Type B pancreatic cell (in vitro differentiated cells): ENCODE measurements at regions not wholly inside any gene's neighbourhood (a gene's known extent, or its start where the extent isn't known, plus 50 kb on each side); places are given as distances from the start of the nearest gene placed in this dataset.

Experiments
- DNase-seq: peaks from one replicate; pipeline ENCODE4 v3.0.0; 2021; ENCODE audit warnings: mixed read lengths; ENCODE audit not compliant: unreplicated experiment; ENCODE audit errors: extremely low spot score
- H3K27ac Mint-ChIP-seq: 2 replicates; pipeline ENCODE4 v1.8.0; 2021; ENCODE audit warnings: mild to moderate bottlenecking, mixed read lengths
- H3K27me3 Mint-ChIP-seq: 2 replicates; pipeline ENCODE4 v1.8.0; 2021; ENCODE audit warnings: mixed read lengths
- H3K36me3 Mint-ChIP-seq: 2 replicates; pipeline ENCODE4 v1.8.0; 2021; ENCODE audit warnings: mixed read lengths
- H3K4me1 Mint-ChIP-seq: one replicate; pipeline ENCODE4 v1.8.0; 2021; ENCODE audit warnings: mixed read lengths; ENCODE audit not compliant: unreplicated experiment
- H3K4me3 Mint-ChIP-seq: 2 replicates; pipeline ENCODE4 v1.8.0; 2021; ENCODE audit warnings: mild to moderate bottlenecking, mixed read lengths
- H3K9me3 Mint-ChIP-seq: 2 replicates; pipeline ENCODE4 v1.8.0; 2021; ENCODE audit warnings: mixed read lengths
- CTCF ChIP-seq: fragments of 200-600 bp; sonication (generic); conservative IDR thresholded peaks from 2 replicates; pipeline ENCODE4 v1.5.0; 2021; ENCODE audit warnings: antibody characterized with exemption, mild to moderate bottlenecking

- H3K9me3 Mint-ChIP-seq, result no peaks in the 10 kb centered on the region
- H3K4me3 Mint-ChIP-seq, result no peak overlapping the region
- H3K4me1 Mint-ChIP-seq, result no peaks in the 10 kb centered on the region
- no peak for TF ChIP-seq CTCF
- no peak for DNase-seq
- no peak overlapping the region for H3K27ac Mint-ChIP-seq
- peaks cover 7% of the 10 kb centered on the region for H3K27me3 Mint-ChIP-seq
- H3K36me3 Mint-ChIP-seq, result no peaks in the 10 kb centered on the region
Observed at GRCh38 chr13:109899748-109900147, 113.4 kb upstream of the IRS2 start.

GRCh38 chr13:109899316-109899715, 112.9 kb upstream of the IRS2 start:
- no peak overlapping the region for H3K4me3 Mint-ChIP-seq
- H3K27me3 Mint-ChIP-seq, result peaks cover 7% of the 10 kb centered on the region
- no peaks in the 10 kb centered on the region for H3K9me3 Mint-ChIP-seq
- TF ChIP-seq CTCF, result no peak
- H3K36me3 Mint-ChIP-seq, result no peaks in the 10 kb centered on the region
- H3K27ac Mint-ChIP-seq, result no peak overlapping the region
- DNase-seq, result no peak
- H3K4me1 Mint-ChIP-seq, result no peaks in the 10 kb centered on the region

- H3K4me3 Mint-ChIP-seq, result no peak overlapping the region
- no peak for TF ChIP-seq CTCF
- H3K27me3 Mint-ChIP-seq, result peaks cover 10% of the 10 kb centered on the region
- H3K36me3 Mint-ChIP-seq, result no peaks in the 10 kb centered on the region
- H3K4me1 Mint-ChIP-seq, result no peaks in the 10 kb centered on the region
- no peaks in the 10 kb centered on the region for H3K9me3 Mint-ChIP-seq
- DNase-seq, result no peak
- no peak overlapping the region for H3K27ac Mint-ChIP-seq
Observed at GRCh38 chr13:109897988-109898624, 111.7 kb upstream of the IRS2 start.

- Mint-ChIP-seq H3K4me3 (no peak overlapping the region), H3K27me3 (peaks cover 6% of the 10 kb centered on the region), H3K36me3 (no peaks in the 10 kb centered on the region), H3K27ac (no peak overlapping the region), H3K4me1 (no peaks in the 10 kb centered on the region), H3K9me3 (no peaks in the 10 kb centered on the region)
- no peak for TF ChIP-seq CTCF
- no peak for DNase-seq
Observed at GRCh38 chr13:109892101-109892500, 105.7 kb upstream of the IRS2 start.

- no peaks in the 10 kb centered on the region for H3K27me3 Mint-ChIP-seq
- H3K9me3 Mint-ChIP-seq, result no peaks in the 10 kb centered on the region
- H3K36me3 Mint-ChIP-seq, result no peaks in the 10 kb centered on the region
- no peak overlapping the region for H3K27ac Mint-ChIP-seq
- H3K4me3 Mint-ChIP-seq, result no peak overlapping the region
- H3K4me1 Mint-ChIP-seq, result no peaks in the 10 kb centered on the region
- DNase-seq, result no peak
- TF ChIP-seq CTCF, result no peak
Observed at GRCh38 chr13:109885235-109885634, 98.9 kb upstream of the IRS2 start.

- no peak for TF ChIP-seq CTCF
- DNase-seq, result no peak
- Mint-ChIP-seq H3K4me1 (no peaks in the 10 kb centered on the region), H3K36me3 (no peaks in the 10 kb centered on the region), H3K4me3 (no peak overlapping the region), H3K9me3 (no peaks in the 10 kb centered on the region), H3K27ac (no peak overlapping the region), H3K27me3 (no peaks in the 10 kb centered on the region)
Observed at GRCh38 chr13:109884462-109884861, 98.1 kb upstream of the IRS2 start.
